Fibroblast of lung (primary cell): ENCODE measurements at regions not wholly inside any gene's neighbourhood (a gene's known extent, or its start where the extent isn't known, plus 50 kb on each side); places are given as distances from the start of the nearest gene placed in this dataset.

ENCODE experiments used
- CTCF ChIP-seq, 2 donors: IDR thresholded peaks in 1 of 2; conservative IDR thresholded peaks in 1 of 2; 1 replicate in 1 of 2; 2 replicates in 1 of 2; pipeline ENCODE4 v1.5.1; 2011 to 2012; ENCODE audit warnings: low read length in 2 of 2, control low read depth in 1 of 2, inconsistent platforms in 1 of 2, low read depth in 1 of 2, mild to moderate bottlenecking in 1 of 2
- EZH2 ChIP-seq: IDR thresholded peaks from 2 replicates; pipeline ENCODE4 v1.5.1; 2012; ENCODE audit warnings: low read length, control low read depth, mild to moderate bottlenecking; ENCODE audit errors: missing control alignments

GRCh38 chr3:4140921-4141320, 162.2 kb upstream of the SETMAR start:
- no peak for TF ChIP-seq CTCF (conservative IDR thresholded peaks at IDR 0.05 in 1 of 2, IDR thresholded peaks at IDR 0.05 in 1 of 2; ENCODE audit: low read depth in 1 of 2, low read length in 2 of 2)
- no peak for TF ChIP-seq EZH2
